ENCODE measurements at regions not wholly inside any gene's neighbourhood (a gene's known extent, or its start where the extent isn't known, plus 50 kb on each side); places are given as distances from the start of the nearest gene placed in this dataset.
A peak's percentile ranks its signal among the peaks of the same experiment; 100 is the strongest.

- TF ChIP-seq, protein P1, sequence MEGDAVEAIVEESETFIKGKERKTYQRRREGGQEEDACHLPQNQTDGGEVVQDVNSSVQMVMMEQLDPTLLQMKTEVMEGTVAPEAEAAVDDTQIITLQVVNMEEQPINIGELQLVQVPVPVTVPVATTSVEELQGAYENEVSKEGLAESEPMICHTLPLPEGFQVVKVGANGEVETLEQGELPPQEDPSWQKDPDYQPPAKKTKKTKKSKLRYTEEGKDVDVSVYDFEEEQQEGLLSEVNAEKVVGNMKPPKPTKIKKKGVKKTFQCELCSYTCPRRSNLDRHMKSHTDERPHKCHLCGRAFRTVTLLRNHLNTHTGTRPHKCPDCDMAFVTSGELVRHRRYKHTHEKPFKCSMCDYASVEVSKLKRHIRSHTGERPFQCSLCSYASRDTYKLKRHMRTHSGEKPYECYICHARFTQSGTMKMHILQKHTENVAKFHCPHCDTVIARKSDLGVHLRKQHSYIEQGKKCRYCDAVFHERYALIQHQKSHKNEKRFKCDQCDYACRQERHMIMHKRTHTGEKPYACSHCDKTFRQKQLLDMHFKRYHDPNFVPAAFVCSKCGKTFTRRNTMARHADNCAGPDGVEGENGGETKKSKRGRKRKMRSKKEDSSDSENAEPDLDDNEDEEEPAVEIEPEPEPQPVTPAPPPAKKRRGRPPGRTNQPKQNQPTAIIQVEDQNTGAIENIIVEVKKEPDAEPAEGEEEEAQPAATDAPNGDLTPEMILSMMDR (conservative IDR thresholded peaks at IDR 0.05; ENCODE audit: low read depth) = no peak
- ChIA-PET CTCF (interaction anchor here (0.8 kb wide), 1 partner anchor 142 kb away, joined by 3 read pairs; no protein-coding TSS in a partner anchor), POLR2A (ENCODE audit: low non-redundant PET) (no interaction called here)
- peak; percentile 82 for DNase-seq (ENCODE audit: low spot score)
- H3K27ac ChIP-seq = no peak overlapping the region
Observed at GRCh38 chr13:73248711-73249580, 190.1 kb downstream of the KLF5 start.

DNA sequence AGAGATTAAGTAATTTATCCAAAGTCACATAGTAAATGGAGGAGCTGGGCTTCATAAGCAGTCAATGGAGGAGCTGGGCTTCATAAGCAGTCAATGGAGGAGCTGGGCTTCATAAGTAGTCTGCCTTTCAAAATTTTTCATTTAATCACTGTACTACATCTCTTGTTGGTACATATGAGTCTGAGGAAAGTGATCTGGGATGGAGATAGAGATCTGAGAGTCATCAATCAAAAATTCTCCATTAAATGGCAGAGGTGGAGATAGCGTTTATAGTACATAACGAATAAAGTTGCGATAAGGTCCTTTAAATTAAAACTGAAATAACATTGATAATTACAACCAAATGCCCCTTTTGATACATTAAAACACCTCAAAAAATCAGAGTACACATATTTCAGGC, 189.3 kb downstream of the KLF5 start:
- TF ChIP-seq, protein P1 (conservative IDR thresholded peaks at IDR 0.05; ENCODE audit: low read depth) = no peak
- ChIA-PET POLR2A (ENCODE audit: low non-redundant PET) (no interaction called here), CTCF (interaction anchor here (0.8 kb wide), 1 partner anchor 143 kb away, joined by 3 read pairs; no protein-coding TSS in a partner anchor)
- DNase-seq (ENCODE audit: low spot score) = no peak
- no peak overlapping the region for H3K27ac ChIP-seq

DNA sequence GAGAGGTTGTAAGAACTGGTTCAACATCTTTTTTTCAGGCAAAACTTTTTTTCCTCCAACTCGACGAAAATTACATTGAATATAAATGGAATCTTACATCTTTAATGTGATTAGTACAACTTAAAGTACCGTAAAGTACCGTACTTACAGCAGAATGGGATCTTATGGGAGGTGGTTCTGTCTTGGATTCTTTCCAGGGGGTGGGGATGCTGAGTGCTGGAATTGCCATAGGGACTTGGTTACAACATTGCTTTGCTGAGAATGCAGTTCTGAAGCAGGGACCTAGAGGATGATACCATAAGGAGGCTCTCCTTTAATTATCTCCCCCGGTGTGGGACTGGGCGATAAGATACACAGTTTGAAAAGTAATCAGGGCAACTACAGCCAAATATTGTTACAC, 186.4 kb downstream of the KLF5 start:
- no peak overlapping the region for H3K27ac ChIP-seq
- TF ChIP-seq, protein P1 (conservative IDR thresholded peaks at IDR 0.05; ENCODE audit: low read depth) = no peak
- no peak for DNase-seq (ENCODE audit: low spot score)
- ChIA-PET POLR2A (ENCODE audit: low non-redundant PET) (no interaction called here), CTCF (no interaction called here)

DNA sequence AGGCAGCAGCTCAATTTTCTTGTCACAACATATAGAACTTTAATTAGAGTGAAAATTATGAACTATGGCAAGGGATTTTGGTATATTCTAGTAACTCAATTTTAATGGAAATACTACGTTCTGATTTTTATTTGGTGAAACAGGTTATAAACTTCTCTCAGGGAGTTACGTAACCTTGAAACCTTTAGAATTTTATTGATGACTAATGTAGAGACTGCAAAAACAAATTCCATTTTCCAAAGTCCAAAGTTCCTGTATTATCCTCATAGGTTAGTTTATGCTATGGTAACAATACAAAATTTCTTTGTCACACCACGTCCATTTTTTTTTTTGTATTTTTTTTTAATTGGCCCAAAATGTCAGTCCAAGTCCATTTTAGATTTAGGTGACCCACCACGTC, 185.7 kb downstream of the KLF5 start:
- ChIA-PET POLR2A (ENCODE audit: low non-redundant PET) (no interaction called here), CTCF (no interaction called here)
- TF ChIP-seq, protein P1 (conservative IDR thresholded peaks at IDR 0.05; ENCODE audit: low read depth) = no peak
- no peak for DNase-seq (ENCODE audit: low spot score)
- no peak overlapping the region for H3K27ac ChIP-seq

GRCh38 chr13:73242515-73243015, 183.8 kb downstream of the KLF5 start:
- H3K27ac ChIP-seq = no peak overlapping the region
- TF ChIP-seq, protein P1 (conservative IDR thresholded peaks at IDR 0.05; ENCODE audit: low read depth) = no peak
- POLR2A ChIA-PET (ENCODE audit: low non-redundant PET) = no interaction called here
- DNase-seq (ENCODE audit: low spot score) = no peak
- CTCF ChIA-PET = no interaction called here

GRCh38 chr13:73240193-73240592, 181.4 kb downstream of the KLF5 start:
- TF ChIP-seq, protein P1 (conservative IDR thresholded peaks at IDR 0.05; ENCODE audit: low read depth) = no peak
- H3K27ac ChIP-seq = no peak overlapping the region
- DNase-seq (ENCODE audit: low spot score) = no peak
- CTCF ChIA-PET = no interaction called here
- POLR2A ChIA-PET (ENCODE audit: low non-redundant PET) = no interaction called here

Data from RWPE1 (cell line).